ENCODE measurements at regions not wholly inside any gene's neighbourhood (a gene's known extent, or its start where the extent isn't known, plus 50 kb on each side); places are given as distances from the start of the nearest gene placed in this dataset.

DNA sequence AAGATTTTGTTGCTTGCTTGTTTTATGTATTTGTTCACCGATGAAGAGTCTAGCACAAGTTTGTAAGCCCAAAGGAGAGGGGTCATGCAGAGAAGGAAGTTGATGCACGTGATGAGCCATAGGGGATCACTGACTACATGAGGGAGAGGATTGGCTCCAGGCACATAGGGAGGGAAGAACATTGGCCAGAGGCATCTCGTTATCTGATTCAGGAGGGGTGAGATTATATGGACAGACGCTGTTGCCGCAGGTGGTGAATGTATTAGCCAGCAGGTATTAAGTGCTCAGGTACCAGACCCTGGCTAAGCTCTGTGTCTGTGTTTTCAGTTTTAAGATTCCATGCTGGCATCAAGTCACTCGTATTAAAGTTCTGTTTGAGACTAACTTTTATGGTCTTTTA lies 91.8 kb upstream of the CHST9 start:
- DNase-seq (ENCODE audit: low spot score), result no peak

DNA sequence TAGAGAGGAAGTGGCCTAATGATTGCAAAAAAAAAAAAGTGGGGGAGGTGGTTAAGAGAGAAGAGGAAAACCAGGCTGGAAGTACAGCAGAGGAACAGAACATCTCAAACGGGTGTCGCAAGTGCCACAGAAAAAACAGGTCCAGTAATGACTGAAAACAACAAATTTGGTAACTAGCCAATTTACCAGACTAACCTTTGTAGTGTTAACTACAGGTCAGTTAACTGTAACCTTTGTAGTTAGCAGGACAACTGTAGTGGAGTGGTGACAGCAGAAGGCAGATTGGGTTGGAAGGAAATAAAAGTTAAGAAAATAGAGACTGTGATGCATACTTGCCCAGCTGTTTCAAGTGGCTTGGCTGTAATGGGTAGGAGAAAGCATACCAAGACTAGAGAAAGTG lies 91.4 kb upstream of the CHST9 start:
- no peak for DNase-seq (ENCODE audit: low spot score)

- no peak for DNase-seq (ENCODE audit: low spot score)
Observed at GRCh38 chr18:27274901-27275300, 89.8 kb upstream of the CHST9 start.

- no peak for DNase-seq (ENCODE audit: low spot score)
Observed at GRCh38 chr18:27270508-27270907, 85.4 kb upstream of the CHST9 start.

DNA sequence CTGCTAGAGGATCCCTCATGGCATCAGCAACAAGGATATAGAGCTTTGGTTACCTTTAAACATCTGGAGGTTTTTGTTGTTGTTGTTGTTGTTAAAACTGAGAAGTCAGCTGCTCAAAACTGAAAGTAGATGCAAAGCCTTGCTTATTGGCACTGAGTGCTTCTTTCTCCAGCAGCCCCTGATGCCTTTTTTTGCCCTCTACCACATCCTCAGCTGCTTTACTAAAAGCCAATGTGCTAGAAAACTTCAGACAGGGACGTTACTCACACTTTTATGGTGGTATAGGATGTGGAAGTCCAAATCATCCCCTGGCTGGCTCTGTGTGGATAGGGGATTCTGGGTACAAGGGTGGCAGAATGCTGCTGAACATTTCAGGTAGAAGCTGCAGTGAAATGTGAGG lies 78.3 kb upstream of the CHST9 start:
- no peak for DNase-seq (ENCODE audit: low spot score)

- DNase-seq (ENCODE audit: low spot score), result no peak
Observed at GRCh38 chr18:27261769-27262549, 76.9 kb upstream of the CHST9 start.

GRCh38 chr18:27253571-27253970 lies 68.5 kb upstream of the CHST9 start:
- no peak for DNase-seq (ENCODE audit: low spot score)

DNA sequence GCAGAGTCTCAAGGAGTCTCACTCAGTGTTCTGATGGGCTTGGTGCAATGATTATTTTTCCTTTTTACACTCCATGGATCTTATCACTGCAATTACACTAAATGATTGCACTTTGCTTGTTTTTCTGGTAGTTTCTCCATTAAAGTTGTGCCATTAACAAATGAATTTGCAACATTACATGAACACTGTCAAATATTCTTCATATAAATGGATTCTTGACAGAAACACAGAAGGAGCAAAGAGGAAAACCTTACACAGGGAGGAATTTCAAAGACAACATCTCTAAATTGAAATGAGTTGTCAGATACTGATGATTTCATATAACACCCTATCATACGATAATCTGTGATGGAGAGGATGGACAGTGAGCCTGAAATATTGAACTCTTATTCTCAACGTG lies 65.4 kb upstream of the CHST9 start:
- no peak for DNase-seq (ENCODE audit: low spot score)

GRCh38 chr18:27249933-27250332 lies 64.8 kb upstream of the CHST9 start:
- no peak for DNase-seq (ENCODE audit: low spot score)

- no peak for DNase-seq (ENCODE audit: low spot score)
Observed at GRCh38 chr18:27244259-27244658, 59.2 kb upstream of the CHST9 start.

DNA sequence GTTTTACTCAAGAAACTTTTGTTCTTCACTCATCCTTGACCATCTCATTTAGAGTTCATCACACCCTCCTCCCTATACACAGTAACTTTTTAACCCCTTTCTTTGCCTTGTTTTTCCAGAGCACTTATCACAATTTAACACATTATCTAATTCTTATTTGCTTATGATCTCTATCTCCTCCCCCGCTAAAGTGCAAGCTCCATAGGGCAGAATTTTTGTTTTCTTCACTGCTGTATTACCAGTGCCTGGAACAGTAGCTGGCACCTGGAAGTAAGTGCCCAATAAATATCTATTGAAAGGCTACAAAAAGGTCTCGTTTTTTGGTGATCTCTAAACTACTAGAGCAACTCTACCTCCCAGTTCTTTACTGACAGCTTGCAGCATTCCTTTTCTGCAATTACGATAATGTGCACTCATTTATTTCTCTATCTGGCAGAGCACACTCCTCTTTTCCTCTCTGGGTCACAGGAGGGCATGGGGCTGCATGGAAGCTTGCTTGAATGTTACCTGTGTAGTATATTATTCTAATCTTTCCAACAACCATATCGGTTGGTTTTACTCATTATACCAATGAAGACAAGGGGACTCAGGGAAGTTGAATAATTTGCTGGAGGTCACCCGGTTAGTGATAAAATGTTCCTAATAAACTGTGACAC lies 57.4 kb upstream of the CHST9 start:
- DNase-seq (ENCODE audit: low spot score), result no peak

DNA sequence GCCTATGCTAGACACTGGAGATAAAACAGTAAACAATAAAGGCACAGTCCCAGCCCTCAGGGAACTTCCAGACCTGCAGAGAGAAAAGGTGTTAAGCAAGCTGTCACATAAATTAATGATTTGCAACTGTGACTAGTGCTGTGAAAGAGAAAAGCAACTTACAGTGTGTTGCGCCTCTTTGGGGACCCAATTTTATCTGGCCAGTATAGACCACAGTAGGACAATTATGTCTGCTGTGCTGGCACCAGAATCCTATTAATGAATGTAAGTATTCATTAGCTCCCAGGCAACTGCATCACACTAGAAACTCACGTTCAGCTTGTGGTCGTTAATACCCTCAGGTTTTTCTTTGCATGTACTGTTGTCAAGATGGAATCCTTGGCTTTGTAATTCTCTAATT lies 55.3 kb upstream of the CHST9 start:
- DNase-seq (ENCODE audit: low spot score), result no peak

GRCh38 chr18:27239669-27240068 lies 54.6 kb upstream of the CHST9 start:
- DNase-seq (ENCODE audit: low spot score), result no peak

GRCh38 chr18:27235218-27235870 lies 50.2 kb upstream of the CHST9 start:
- no peak for DNase-seq (ENCODE audit: low spot score)

Data from H4 (cell line).